Naive thymus-derived CD4-positive, alpha-beta T cell (primary cell): ENCODE measurements at regions not wholly inside any gene's neighbourhood (a gene's known extent, or its start where the extent isn't known, plus 50 kb on each side); places are given as distances from the start of the nearest gene placed in this dataset.

Source experiments
- ATAC-seq: fragments of 150-1000 bp; cut with Tn5 transposase; 2 replicates; pipeline ENCODE4 v1.10.0; 2021; ENCODE audit warnings: mild to moderate bottlenecking, moderate library complexity
- CTCF ChIA-PET: fragments of 350-600 bp; sonication (Branson Sonifier 250); formaldehyde crosslinking; loops from one replicate; lab custom pipeline; 2021; ENCODE audit warnings: antibody characterized with exemption; lab: Charles Lee
- POLR2A ChIA-PET: fragments of 350-600 bp; sonication (Branson Sonifier 250); formaldehyde crosslinking; loops from one replicate; lab custom pipeline; 2021; ENCODE audit warnings: antibody characterized with exemption, inconsistent platforms; lab: Charles Lee
- DNase-seq, 9 donors: peaks; one replicate each; pipeline versions ENCODE4 v3.0.0 to v3.0.0-alpha.2; 2020 to 2022; ENCODE audit warnings: mixed read lengths in 1 of 9
- H3K27ac ChIP-seq: one replicate; pipeline ENCODE4 v1.7.0; 2013; ENCODE audit warnings: mild to moderate bottlenecking, low read depth, low read length, moderate library complexity
- H3K27me3 ChIP-seq, 2 donors: one replicate each; pipeline ENCODE4 v1.7.0; 2013; ENCODE audit warnings: low read length in 2 of 2, mild to moderate bottlenecking in 2 of 2, moderate library complexity in 2 of 2; ENCODE audit not compliant: control insufficient read depth in 2 of 2, insufficient read depth in 2 of 2
- H3K36me3 ChIP-seq, 3 experiments: 1 replicate in 2 of 3; 2 replicates in 1 of 3; pipeline ENCODE4 v1.7.0; 2013; ENCODE audit warnings: low read length in 3 of 3, mild to moderate bottlenecking in 3 of 3, moderate library complexity in 1 of 3; ENCODE audit not compliant: insufficient read depth in 3 of 3, control insufficient read depth in 2 of 3
- H3K4me1 ChIP-seq, 2 donors: one replicate each; pipeline ENCODE4 v1.7.0; 2013; ENCODE audit warnings: low read length in 2 of 2, mild to moderate bottlenecking in 2 of 2, moderate library complexity in 1 of 2; ENCODE audit not compliant: control insufficient read depth in 2 of 2, insufficient read depth in 2 of 2
- H3K4me3 ChIP-seq: 2 replicates; pipeline ENCODE4 v1.7.0; 2013; ENCODE audit warnings: mild to moderate bottlenecking, low read length
- H3K9me3 ChIP-seq, 3 experiments: 1 replicate in 2 of 3; 2 replicates in 1 of 3; pipeline ENCODE4 v1.7.0; 2013; ENCODE audit warnings: low read length in 3 of 3; ENCODE audit not compliant: control insufficient read depth in 2 of 3
- H3K27ac Mint-ChIP-seq, 9 donors: one replicate each; pipeline ENCODE4 v1.8.0; 2020 to 2022; ENCODE audit warnings: mixed read lengths in 9 of 9, mild to moderate bottlenecking in 8 of 9, moderate library complexity in 5 of 9, inconsistent platforms in 2 of 9
- H3K27me3 Mint-ChIP-seq, 5 donors: one replicate each; pipeline ENCODE4 v1.8.0; 2021 to 2022; ENCODE audit warnings: mixed read lengths in 5 of 5, mild to moderate bottlenecking in 1 of 5
- H3K36me3 Mint-ChIP-seq, 5 donors: one replicate each; pipeline ENCODE4 v1.8.0; 2020 to 2022; ENCODE audit warnings: mixed read lengths in 5 of 5, mild to moderate bottlenecking in 3 of 5, inconsistent platforms in 1 of 5
- H3K4me1 Mint-ChIP-seq, 7 donors: one replicate each; pipeline ENCODE4 v1.8.0; 2020 to 2022; ENCODE audit warnings: mixed read lengths in 7 of 7, mild to moderate bottlenecking in 3 of 7, inconsistent platforms in 1 of 7
- H3K4me3 Mint-ChIP-seq, 10 donors: one replicate each; pipeline ENCODE4 v1.8.0; 2020 to 2022; ENCODE audit warnings: mild to moderate bottlenecking in 10 of 10, mixed read lengths in 10 of 10, moderate library complexity in 6 of 10, inconsistent platforms in 2 of 10
- H3K9me3 Mint-ChIP-seq, 11 donors: one replicate each; pipeline ENCODE4 v1.8.0; 2020 to 2022; ENCODE audit warnings: mixed read lengths in 11 of 11, mild to moderate bottlenecking in 4 of 11, inconsistent platforms in 1 of 11, moderate library complexity in 1 of 11
- intact Hi-C, 2 donors: fragments of 100-400 bp; cut with micrococcal nuclease; formaldehyde crosslinking; loops; one replicate each; pipeline ENCODE4 v1.15.1; 2023

- intact Hi-C loops = no loop called here
These were observed 433.7 kb upstream of the SPRED2 start for GRCh38 chr2:65866148-65866547.

GRCh38 chr2:65864619-65865018 is 432.2 kb upstream of the SPRED2 start:
- ChIA-PET POLR2A (no interaction called here), CTCF (no interaction called here)
- Histone ChIP-seq H3K27me3 (no peaks in the 10 kb centered on the region), H3K27ac (no peak overlapping the region), H3K4me1 (no peaks in the 10 kb centered on the region), H3K9me3 (no peaks in the 10 kb centered on the region), H3K36me3 (no peaks in the 10 kb centered on the region), H3K4me3 (no peak overlapping the region)
- H3K4me1 Mint-ChIP-seq = no peaks in the 10 kb centered on the region
- no peaks in the 10 kb centered on the region for H3K9me3 Mint-ChIP-seq
- H3K27me3 Mint-ChIP-seq = peaks cover 0 to 4% (median 0%) of the 10 kb centered on the region in 5 donors
- H3K27ac Mint-ChIP-seq = no peak overlapping the region
- no peak overlapping the region for H3K4me3 Mint-ChIP-seq
- no peaks in the 10 kb centered on the region for H3K36me3 Mint-ChIP-seq
- ATAC-seq (no peak), DNase-seq (no peak)
- intact Hi-C loops = no loop called here

More at GRCh38 chr2:65866148-65866547, 433.7 kb upstream of the SPRED2 start:
- H3K4me3 Mint-ChIP-seq = no peak overlapping the region
- Histone ChIP-seq H3K4me3 (no peak overlapping the region), H3K27me3 (no peaks in the 10 kb centered on the region), H3K4me1 (no peaks in the 10 kb centered on the region), H3K27ac (no peak overlapping the region), H3K9me3 (no peaks in the 10 kb centered on the region), H3K36me3 (no peaks in the 10 kb centered on the region)
- ChIA-PET CTCF (no interaction called here), POLR2A (no interaction called here)
- H3K4me1 Mint-ChIP-seq = no peaks in the 10 kb centered on the region
- H3K27me3 Mint-ChIP-seq = peaks cover 0 to 4% (median 0%) of the 10 kb centered on the region in 5 donors
- DNase-seq (no peak), ATAC-seq (no peak)
- no peaks in the 10 kb centered on the region for H3K36me3 Mint-ChIP-seq
- peaks cover 0 to 4% (median 0%) of the 10 kb centered on the region in 11 donors for H3K9me3 Mint-ChIP-seq
- no peak overlapping the region for H3K27ac Mint-ChIP-seq

GRCh38 chr2:65863713-65864112 is 431.3 kb upstream of the SPRED2 start:
- DNase-seq = no peak
- no peaks in the 10 kb centered on the region for H3K4me1 ChIP-seq
- intact Hi-C loops = no loop called here
- peaks cover 0 to 4% (median 0%) of the 10 kb centered on the region in 5 donors for H3K27me3 Mint-ChIP-seq
- H3K27me3 ChIP-seq = no peaks in the 10 kb centered on the region
- CTCF ChIA-PET = no interaction called here
- H3K4me3 ChIP-seq = no peak overlapping the region
- no peaks in the 10 kb centered on the region for H3K9me3 Mint-ChIP-seq
- H3K36me3 Mint-ChIP-seq = no peaks in the 10 kb centered on the region
- H3K9me3 ChIP-seq = no peaks in the 10 kb centered on the region
- H3K4me3 Mint-ChIP-seq = no peak overlapping the region
- POLR2A ChIA-PET = no interaction called here
- no peaks in the 10 kb centered on the region for H3K4me1 Mint-ChIP-seq
- H3K36me3 ChIP-seq = no peaks in the 10 kb centered on the region
- no peak overlapping the region for H3K27ac ChIP-seq
- no peak overlapping the region for H3K27ac Mint-ChIP-seq
- no peak for ATAC-seq

GRCh38 chr2:65856928-65857327 is 424.5 kb upstream of the SPRED2 start:
- H3K4me1 ChIP-seq = no peaks in the 10 kb centered on the region
- Mint-ChIP-seq H3K36me3 (no peaks in the 10 kb centered on the region), H3K9me3 (peaks cover 0 to 5% (median 0%) of the 10 kb centered on the region in 11 donors), H3K4me3 (no peak overlapping the region), H3K27ac (no peak overlapping the region), H3K27me3 (peaks cover 0 to 10% (median under 1%) of the 10 kb centered on the region in 5 donors), H3K4me1 (peaks cover 0 to 2% (median 0%) of the 10 kb centered on the region in 7 donors)
- DNase-seq = no peak
- no peak overlapping the region for H3K4me3 ChIP-seq
- no peak for ATAC-seq
- intact Hi-C loops = no loop called here
- no peaks in the 10 kb centered on the region for H3K9me3 ChIP-seq
- no peak overlapping the region for H3K27ac ChIP-seq
- H3K27me3 ChIP-seq = no peaks in the 10 kb centered on the region
- ChIA-PET CTCF (no interaction called here), POLR2A (no interaction called here)
- H3K36me3 ChIP-seq = no peaks in the 10 kb centered on the region

GRCh38 chr2:65856423-65856822 is 424.0 kb upstream of the SPRED2 start:
- no peaks in the 10 kb centered on the region for H3K4me1 ChIP-seq
- no peak overlapping the region for H3K27ac Mint-ChIP-seq
- H3K36me3 ChIP-seq = no peaks in the 10 kb centered on the region
- H3K4me3 ChIP-seq = no peak overlapping the region
- ATAC-seq = no peak
- ChIA-PET POLR2A (no interaction called here), CTCF (no interaction called here)
- no peaks in the 10 kb centered on the region for H3K9me3 ChIP-seq
- H3K27ac ChIP-seq = no peak overlapping the region
- no peak for DNase-seq
- intact Hi-C loops = no loop called here
- H3K4me1 Mint-ChIP-seq = peaks cover 0 to 2% (median 0%) of the 10 kb centered on the region in 7 donors
- H3K36me3 Mint-ChIP-seq = no peaks in the 10 kb centered on the region
- no peaks in the 10 kb centered on the region for H3K27me3 ChIP-seq
- no peak overlapping the region for H3K4me3 Mint-ChIP-seq
- peaks cover 0 to 10% (median 0%) of the 10 kb centered on the region in 5 donors for H3K27me3 Mint-ChIP-seq
- peaks cover 0 to 5% (median 0%) of the 10 kb centered on the region in 11 donors for H3K9me3 Mint-ChIP-seq

GRCh38 chr2:65850695-65851094 is 418.3 kb upstream of the SPRED2 start:
- H3K27me3 ChIP-seq = no peaks in the 10 kb centered on the region
- DNase-seq (no peak), ATAC-seq (no peak)
- CTCF ChIA-PET = no interaction called here
- no peaks in the 10 kb centered on the region for H3K9me3 ChIP-seq
- POLR2A ChIA-PET = no interaction called here
- no peaks in the 10 kb centered on the region for H3K4me1 ChIP-seq
- Mint-ChIP-seq H3K36me3 (no peaks in the 10 kb centered on the region), H3K9me3 (peaks cover 0 to 2% (median 0%) of the 10 kb centered on the region in 11 donors), H3K4me3 (no peak overlapping the region), H3K27ac (no peak overlapping the region), H3K4me1 (peaks cover 0 to 2% (median 0%) of the 10 kb centered on the region in 7 donors), H3K27me3 (peaks cover 0 to 25% (median 9%) of the 10 kb centered on the region in 5 donors)
- intact Hi-C loops = no loop called here
- no peak overlapping the region for H3K4me3 ChIP-seq
- no peaks in the 10 kb centered on the region for H3K36me3 ChIP-seq
- no peak overlapping the region for H3K27ac ChIP-seq

- peaks cover 0 to 21% (median 6%) of the 10 kb centered on the region in 5 donors for H3K27me3 Mint-ChIP-seq
- Histone ChIP-seq H3K27ac (no peak overlapping the region), H3K27me3 (peaks cover 0 to 2% of the 10 kb centered on the region in 2 donors), H3K4me3 (no peak overlapping the region), H3K36me3 (no peaks in the 10 kb centered on the region), H3K9me3 (no peaks in the 10 kb centered on the region), H3K4me1 (no peaks in the 10 kb centered on the region)
- H3K36me3 Mint-ChIP-seq = no peaks in the 10 kb centered on the region
- H3K9me3 Mint-ChIP-seq = peaks cover 0 to 4% (median 0%) of the 10 kb centered on the region in 11 donors
- H3K4me1 Mint-ChIP-seq = no peaks in the 10 kb centered on the region
- ATAC-seq (no peak), DNase-seq (no peak)
- intact Hi-C loops = no loop called here
- H3K27ac Mint-ChIP-seq = no peak overlapping the region
- H3K4me3 Mint-ChIP-seq = no peak overlapping the region
- CTCF ChIA-PET = no interaction called here
- POLR2A ChIA-PET = no interaction called here
These were observed 414.7 kb upstream of the SPRED2 start for GRCh38 chr2:65846989-65847678.
